H9 (cell line): ENCODE measurements at regions not wholly inside any gene's neighbourhood (a gene's known extent, or its start where the extent isn't known, plus 50 kb on each side); places are given as distances from the start of the nearest gene placed in this dataset.

Experiments
- DNase-seq: peaks from one replicate; pipeline ENCODE4 v3.0.0-alpha.2; 2017
- H2AFZ ChIP-seq: one replicate; pipeline ENCODE4 v1.6.1; 2013; ENCODE audit warnings: mild to moderate bottlenecking, low read length, control low read depth, moderate library complexity
- H2AK5ac ChIP-seq: 2 replicates; pipeline ENCODE4 v1.6.1; 2013; ENCODE audit warnings: low read length, control low read depth, mixed read lengths; ENCODE audit not compliant: insufficient read length
- H2BK120ac ChIP-seq: one replicate; pipeline ENCODE4 v1.6.1; 2013; ENCODE audit warnings: low read depth, mild to moderate bottlenecking, low read length, control low read depth, inconsistent platforms; ENCODE audit not compliant: poor library complexity, severe bottlenecking
- H2BK12ac ChIP-seq: 2 replicates; pipeline ENCODE4 v1.6.1; 2013; ENCODE audit warnings: low read length, control low read depth, mixed read lengths, low read depth; ENCODE audit not compliant: insufficient read length
- H2BK15ac ChIP-seq: 2 replicates; pipeline ENCODE4 v1.6.1; 2013; ENCODE audit warnings: low read depth, low read length, control low read depth
- H2BK20ac ChIP-seq: one replicate; pipeline ENCODE4 v1.6.1; 2013; ENCODE audit warnings: low read depth, mild to moderate bottlenecking, low read length, control low read depth, inconsistent platforms; ENCODE audit not compliant: poor library complexity, severe bottlenecking
- H2BK5ac ChIP-seq: 2 replicates; pipeline ENCODE4 v1.6.1; 2013; ENCODE audit warnings: low read length, control low read depth, mixed read lengths; ENCODE audit not compliant: insufficient read length
- H3K14ac ChIP-seq: 2 replicates; pipeline ENCODE4 v1.6.1; 2013; ENCODE audit warnings: low read length, control low read depth; ENCODE audit not compliant: insufficient read depth
- H3K18ac ChIP-seq: 2 replicates; pipeline ENCODE4 v1.6.1; 2013; ENCODE audit warnings: low read depth, mild to moderate bottlenecking, mixed read lengths, low read length, control low read depth; ENCODE audit not compliant: insufficient read length
- H3K23ac ChIP-seq: 2 replicates; pipeline ENCODE4 v1.6.1; 2013; ENCODE audit warnings: low read length, control low read depth, mixed read lengths, low read depth; ENCODE audit not compliant: insufficient read length
- H3K23me2 ChIP-seq: 2 replicates; pipeline ENCODE4 v1.6.1; 2013; ENCODE audit warnings: low read depth, mild to moderate bottlenecking, mixed read lengths, low read length, control low read depth; ENCODE audit not compliant: insufficient read length, poor library complexity, severe bottlenecking
- H3K27ac ChIP-seq: 2 replicates; pipeline ENCODE4 v1.5.1; 2013; ENCODE audit warnings: low read length, control low read depth, mixed read lengths, low read depth; ENCODE audit not compliant: insufficient read length
- H3K27me3 ChIP-seq: 2 replicates; pipeline ENCODE4 v1.6.1; 2013; ENCODE audit warnings: low read length, control low read depth, inconsistent platforms; ENCODE audit not compliant: insufficient read depth
- H3K4ac ChIP-seq: 2 replicates; pipeline ENCODE4 v1.6.1; 2013; ENCODE audit warnings: low read depth, mild to moderate bottlenecking, control low read depth, inconsistent platforms, low read length, moderate library complexity
- H3K4me1 ChIP-seq: 2 replicates; pipeline ENCODE4 v1.6.1; 2013; ENCODE audit warnings: low read length, control low read depth, inconsistent platforms; ENCODE audit not compliant: insufficient read depth
- H3K4me2 ChIP-seq: 2 replicates; pipeline ENCODE4 v1.6.1; 2013; ENCODE audit warnings: low read length, control low read depth, mixed read lengths; ENCODE audit not compliant: insufficient read length, insufficient read depth
- H3K56ac ChIP-seq: 2 replicates; pipeline ENCODE4 v1.6.1; 2013; ENCODE audit warnings: low read depth, mild to moderate bottlenecking, mixed read lengths, low read length, control low read depth; ENCODE audit not compliant: insufficient read length
- H3K79me1 ChIP-seq: 2 replicates; pipeline ENCODE4 v1.6.1; 2013; ENCODE audit warnings: low read depth, mild to moderate bottlenecking, moderate library complexity, low read length, control low read depth, inconsistent platforms; ENCODE audit not compliant: insufficient read depth, poor library complexity, severe bottlenecking
- H3K79me2 ChIP-seq: 2 replicates; pipeline ENCODE4 v1.6.1; 2013; ENCODE audit warnings: low read length, control low read depth, inconsistent platforms; ENCODE audit not compliant: insufficient read depth
- H3K9ac ChIP-seq: 2 replicates; pipeline ENCODE4 v1.6.1; 2013; ENCODE audit warnings: low read length, control low read depth, mixed read lengths; ENCODE audit not compliant: insufficient read length; ENCODE audit errors: extremely low read depth
- H3K9me3 ChIP-seq: one replicate; pipeline ENCODE4 v1.6.1; 2013; ENCODE audit warnings: low read depth, low read length, inconsistent platforms; ENCODE audit not compliant: control insufficient read depth
- H3T11ph ChIP-seq: one replicate; pipeline ENCODE4 v1.6.1; 2013; ENCODE audit warnings: mild to moderate bottlenecking, low read length, control low read depth, inconsistent platforms
- H4K20me1 ChIP-seq: one replicate; pipeline ENCODE4 v1.6.1; 2013; ENCODE audit not compliant: control insufficient read depth, insufficient read length, insufficient read depth
- H4K5ac ChIP-seq: 2 replicates; pipeline ENCODE4 v1.6.1; 2013; ENCODE audit warnings: low read depth, mild to moderate bottlenecking, mixed read lengths, low read length, control low read depth; ENCODE audit not compliant: insufficient read length
- H4K8ac ChIP-seq: replicated peaks from 2 replicates; pipeline ENCODE4 v1.6.1; 2013; ENCODE audit warnings: low read length, control low read depth, mixed read lengths, low read depth; ENCODE audit not compliant: insufficient read length
- H4K91ac ChIP-seq: 2 replicates; pipeline ENCODE4 v1.6.1; 2013; ENCODE audit warnings: low read depth, mild to moderate bottlenecking, moderate library complexity, mixed read lengths, low read length, control low read depth; ENCODE audit not compliant: insufficient read length
- H3K27ac Mint-ChIP-seq, 3 experiments: 2 replicates in 2 of 3; 3 replicates in 1 of 3; pipeline ENCODE4 v1.8.0; 2020 to 2021; ENCODE audit warnings: mixed read lengths in 3 of 3, mild to moderate bottlenecking in 1 of 3, moderate library complexity in 1 of 3
- H3K27me3 Mint-ChIP-seq: 2 replicates; pipeline ENCODE4 v1.8.0; 2021; ENCODE audit warnings: low read depth, mild to moderate bottlenecking, moderate library complexity, mixed read lengths
- H3K36me3 Mint-ChIP-seq, 3 experiments: 2 replicates in 2 of 3; 3 replicates in 1 of 3; pipeline ENCODE4 v1.8.0; 2020 to 2021; ENCODE audit warnings: low read depth in 3 of 3, mixed read lengths in 3 of 3; ENCODE audit not compliant: insufficient read depth in 1 of 3
- H3K4me1 Mint-ChIP-seq, 2 experiments: 2 replicates each; pipeline ENCODE4 v1.8.0; 2020; ENCODE audit warnings: mixed read lengths in 2 of 2
- H3K4me3 Mint-ChIP-seq, 2 experiments: 2 replicates in 1 of 2; 3 replicates in 1 of 2; pipeline ENCODE4 v1.8.0; 2020 to 2021; ENCODE audit warnings: mild to moderate bottlenecking in 2 of 2, mixed read lengths in 2 of 2, moderate library complexity in 1 of 2
- H3K9me3 Mint-ChIP-seq, 2 experiments: 2 replicates in 1 of 2; 3 replicates in 1 of 2; pipeline ENCODE4 v1.8.0; 2020; ENCODE audit warnings: mild to moderate bottlenecking in 2 of 2, mixed read lengths in 2 of 2, moderate library complexity in 1 of 2
- WGBS: extraction: QIAGEN DNeasy Blood & Tissue Kit; methylation state at CpG from one replicate; pipeline ENCODE4 v1.1.7; 2013; ENCODE audit warnings: missing lambda C conversion rate, low lambda C conversion rate, mixed read lengths; ENCODE audit not compliant: insufficient read length; ENCODE audit errors: extremely low coverage; 5-methylcytosine and 5-hydroxymethylcytosine counted together
- TF ChIP-seq, protein P1 (sequence below): fragments of 200-600 bp; sonication (generic); conservative IDR thresholded peaks from 3 replicates; pipeline ENCODE4 v1.8.0; 2021; ENCODE audit warnings: antibody characterized with exemption, mild to moderate bottlenecking

DNA sequence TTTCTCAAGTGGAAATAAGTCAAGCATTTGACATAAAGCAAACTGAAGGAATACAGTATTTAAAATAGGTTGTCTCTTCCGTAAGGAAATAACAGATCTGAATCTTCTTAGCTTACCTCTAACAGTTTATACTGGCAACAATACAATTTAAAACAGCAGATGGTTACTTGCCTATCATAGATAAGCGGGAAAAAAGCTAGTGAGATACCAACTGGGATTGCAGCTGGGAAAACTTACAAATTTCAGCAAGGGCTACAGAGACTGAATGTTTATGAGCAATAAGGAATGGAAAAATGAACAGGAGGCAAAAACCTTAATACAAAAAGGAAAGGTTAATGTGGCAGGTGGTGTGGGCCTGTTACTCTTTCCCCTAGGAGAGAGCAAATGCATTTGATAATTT lies 220.0 kb downstream of the RASSF9 start:
- TF ChIP-seq, protein P1, sequence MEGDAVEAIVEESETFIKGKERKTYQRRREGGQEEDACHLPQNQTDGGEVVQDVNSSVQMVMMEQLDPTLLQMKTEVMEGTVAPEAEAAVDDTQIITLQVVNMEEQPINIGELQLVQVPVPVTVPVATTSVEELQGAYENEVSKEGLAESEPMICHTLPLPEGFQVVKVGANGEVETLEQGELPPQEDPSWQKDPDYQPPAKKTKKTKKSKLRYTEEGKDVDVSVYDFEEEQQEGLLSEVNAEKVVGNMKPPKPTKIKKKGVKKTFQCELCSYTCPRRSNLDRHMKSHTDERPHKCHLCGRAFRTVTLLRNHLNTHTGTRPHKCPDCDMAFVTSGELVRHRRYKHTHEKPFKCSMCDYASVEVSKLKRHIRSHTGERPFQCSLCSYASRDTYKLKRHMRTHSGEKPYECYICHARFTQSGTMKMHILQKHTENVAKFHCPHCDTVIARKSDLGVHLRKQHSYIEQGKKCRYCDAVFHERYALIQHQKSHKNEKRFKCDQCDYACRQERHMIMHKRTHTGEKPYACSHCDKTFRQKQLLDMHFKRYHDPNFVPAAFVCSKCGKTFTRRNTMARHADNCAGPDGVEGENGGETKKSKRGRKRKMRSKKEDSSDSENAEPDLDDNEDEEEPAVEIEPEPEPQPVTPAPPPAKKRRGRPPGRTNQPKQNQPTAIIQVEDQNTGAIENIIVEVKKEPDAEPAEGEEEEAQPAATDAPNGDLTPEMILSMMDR, result no peak
- no peak overlapping the region for H3K4me2 ChIP-seq
- Mint-ChIP-seq H3K36me3 (no peaks in the 10 kb centered on the region), H3K9me3 (peaks cover 0 to 3% of the 10 kb centered on the region in 2 experiments; a peak in 1 of 5 replicates), H3K27me3 (no peaks in the 10 kb centered on the region), H3K4me3 (no peak overlapping the region), H3K27ac (no peak overlapping the region), H3K4me1 (peaks cover 0 to 4% of the 10 kb centered on the region in 2 experiments; a peak in 2 of 4 replicates)
- no peak overlapping the region for H2AK5ac ChIP-seq
- H2BK20ac ChIP-seq, result no peak overlapping the region
- H4K20me1 ChIP-seq, result no peaks in the 10 kb centered on the region
- H3K4ac ChIP-seq, result no peak overlapping the region
- no peak overlapping the region for H3K18ac ChIP-seq
- H2BK15ac ChIP-seq, result no peak overlapping the region
- H3K23ac ChIP-seq, result no peak overlapping the region
- no peak overlapping the region for H3K9ac ChIP-seq
- no peak overlapping the region for H2BK12ac ChIP-seq
- H3K79me2 ChIP-seq, result no peaks in the 10 kb centered on the region
- H3K23me2 ChIP-seq, result no peaks in the 10 kb centered on the region
- no peak for DNase-seq
- no peak overlapping the region for H3K56ac ChIP-seq
- no peak overlapping the region for H3K14ac ChIP-seq
- no peak overlapping the region for H3T11ph ChIP-seq
- WGBS, result no CpG with 5 or more reads among the region's 2 CpGs
- no peak overlapping the region for H4K5ac ChIP-seq
- no peak overlapping the region for H4K91ac ChIP-seq
- H2BK5ac ChIP-seq, result no peak overlapping the region
- no peak overlapping the region for H3K27ac ChIP-seq
- H3K9me3 ChIP-seq, result no peaks in the 10 kb centered on the region
- no peaks in the 10 kb centered on the region for H3K79me1 ChIP-seq
- no peak overlapping the region for H4K8ac ChIP-seq
- H2BK120ac ChIP-seq, result no peak overlapping the region
- H2AFZ ChIP-seq, result no peak overlapping the region
- H3K4me1 ChIP-seq, result no peaks in the 10 kb centered on the region
- no peaks in the 10 kb centered on the region for H3K27me3 ChIP-seq
